Naive thymus-derived CD4-positive, alpha-beta T cell (primary cell): ENCODE measurements at regions not wholly inside any gene's neighbourhood (a gene's known extent, or its start where the extent isn't known, plus 50 kb on each side); places are given as distances from the start of the nearest gene placed in this dataset.

Experiments used
- ATAC-seq: fragments of 150-1000 bp; cut with Tn5 transposase; 2 replicates; pipeline ENCODE4 v1.10.0; 2021; ENCODE audit warnings: mild to moderate bottlenecking, moderate library complexity
- CTCF ChIA-PET: fragments of 350-600 bp; sonication (Branson Sonifier 250); formaldehyde crosslinking; loops from one replicate; lab custom pipeline; 2021; ENCODE audit warnings: antibody characterized with exemption; lab: Charles Lee
- POLR2A ChIA-PET: fragments of 350-600 bp; sonication (Branson Sonifier 250); formaldehyde crosslinking; loops from one replicate; lab custom pipeline; 2021; ENCODE audit warnings: antibody characterized with exemption, inconsistent platforms; lab: Charles Lee
- DNase-seq, 9 donors: peaks; one replicate each; pipeline versions ENCODE4 v3.0.0 to v3.0.0-alpha.2; 2020 to 2022; ENCODE audit warnings: mixed read lengths in 1 of 9
- H3K27ac ChIP-seq: one replicate; pipeline ENCODE4 v1.7.0; 2013; ENCODE audit warnings: mild to moderate bottlenecking, low read depth, low read length, moderate library complexity
- H3K27me3 ChIP-seq, 2 donors: one replicate each; pipeline ENCODE4 v1.7.0; 2013; ENCODE audit warnings: low read length in 2 of 2, mild to moderate bottlenecking in 2 of 2, moderate library complexity in 2 of 2; ENCODE audit not compliant: control insufficient read depth in 2 of 2, insufficient read depth in 2 of 2
- H3K36me3 ChIP-seq, 3 experiments: 1 replicate in 2 of 3; 2 replicates in 1 of 3; pipeline ENCODE4 v1.7.0; 2013; ENCODE audit warnings: low read length in 3 of 3, mild to moderate bottlenecking in 3 of 3, moderate library complexity in 1 of 3; ENCODE audit not compliant: insufficient read depth in 3 of 3, control insufficient read depth in 2 of 3
- H3K4me1 ChIP-seq, 2 donors: one replicate each; pipeline ENCODE4 v1.7.0; 2013; ENCODE audit warnings: low read length in 2 of 2, mild to moderate bottlenecking in 2 of 2, moderate library complexity in 1 of 2; ENCODE audit not compliant: control insufficient read depth in 2 of 2, insufficient read depth in 2 of 2
- H3K4me3 ChIP-seq: 2 replicates; pipeline ENCODE4 v1.7.0; 2013; ENCODE audit warnings: mild to moderate bottlenecking, low read length
- H3K9me3 ChIP-seq, 3 experiments: 1 replicate in 2 of 3; 2 replicates in 1 of 3; pipeline ENCODE4 v1.7.0; 2013; ENCODE audit warnings: low read length in 3 of 3; ENCODE audit not compliant: control insufficient read depth in 2 of 3
- H3K27ac Mint-ChIP-seq, 9 donors: one replicate each; pipeline ENCODE4 v1.8.0; 2020 to 2022; ENCODE audit warnings: mixed read lengths in 9 of 9, mild to moderate bottlenecking in 8 of 9, moderate library complexity in 5 of 9, inconsistent platforms in 2 of 9
- H3K27me3 Mint-ChIP-seq, 5 donors: one replicate each; pipeline ENCODE4 v1.8.0; 2021 to 2022; ENCODE audit warnings: mixed read lengths in 5 of 5, mild to moderate bottlenecking in 1 of 5
- H3K36me3 Mint-ChIP-seq, 5 donors: one replicate each; pipeline ENCODE4 v1.8.0; 2020 to 2022; ENCODE audit warnings: mixed read lengths in 5 of 5, mild to moderate bottlenecking in 3 of 5, inconsistent platforms in 1 of 5
- H3K4me1 Mint-ChIP-seq, 7 donors: one replicate each; pipeline ENCODE4 v1.8.0; 2020 to 2022; ENCODE audit warnings: mixed read lengths in 7 of 7, mild to moderate bottlenecking in 3 of 7, inconsistent platforms in 1 of 7
- H3K4me3 Mint-ChIP-seq, 10 donors: one replicate each; pipeline ENCODE4 v1.8.0; 2020 to 2022; ENCODE audit warnings: mild to moderate bottlenecking in 10 of 10, mixed read lengths in 10 of 10, moderate library complexity in 6 of 10, inconsistent platforms in 2 of 10
- H3K9me3 Mint-ChIP-seq, 11 donors: one replicate each; pipeline ENCODE4 v1.8.0; 2020 to 2022; ENCODE audit warnings: mixed read lengths in 11 of 11, mild to moderate bottlenecking in 4 of 11, inconsistent platforms in 1 of 11, moderate library complexity in 1 of 11
- intact Hi-C, 2 donors: fragments of 100-400 bp; cut with micrococcal nuclease; formaldehyde crosslinking; loops; one replicate each; pipeline ENCODE4 v1.15.1; 2023

GRCh38 chr5:27221410-27221809 lies 183.0 kb upstream of the CDH9 start:
- CTCF ChIA-PET: no interaction called here
- no peaks in the 10 kb centered on the region for H3K4me1 ChIP-seq

DNA sequence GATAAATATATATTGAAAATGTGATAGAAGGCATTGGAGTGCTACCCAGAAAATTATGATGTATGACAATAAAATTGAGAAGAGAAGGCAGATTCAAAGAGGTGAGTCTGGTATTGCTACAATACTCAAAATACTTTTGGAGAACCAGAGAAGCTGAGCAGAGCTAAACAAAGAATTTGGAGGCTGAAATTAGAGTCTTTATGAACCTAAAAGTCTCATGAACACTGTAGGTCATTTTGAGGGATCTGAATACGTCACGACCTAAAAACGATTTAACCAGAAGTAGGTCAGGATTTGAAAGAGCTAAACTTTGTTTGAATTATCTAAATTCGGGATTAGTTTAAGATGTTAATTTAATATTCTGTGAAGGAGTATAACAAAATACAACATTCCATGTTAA lies 182.4 kb upstream of the CDH9 start:
- DNase-seq (no peak), ATAC-seq (no peak)
- Mint-ChIP-seq H3K27me3 (no peaks in the 10 kb centered on the region), H3K4me1 (no peaks in the 10 kb centered on the region), H3K36me3 (peaks cover 0 to 4% (median 0%) of the 10 kb centered on the region in 5 donors), H3K9me3 (peaks cover 0 to 22% (median 7%) of the 10 kb centered on the region in 11 donors), H3K27ac (no peak overlapping the region), H3K4me3 (no peak overlapping the region)
- H3K36me3 ChIP-seq: no peaks in the 10 kb centered on the region
- ChIA-PET POLR2A (no interaction called here), CTCF (no interaction called here)
- H3K4me3 ChIP-seq: no peak overlapping the region
- intact Hi-C loops: no loop called here
- no peaks in the 10 kb centered on the region for H3K4me1 ChIP-seq
- no peaks in the 10 kb centered on the region for H3K27me3 ChIP-seq
- no peaks in the 10 kb centered on the region for H3K9me3 ChIP-seq
- H3K27ac ChIP-seq: no peak overlapping the region

More at GRCh38 chr5:27221410-27221809, 183.0 kb upstream of the CDH9 start:
- no peak overlapping the region for H3K4me3 Mint-ChIP-seq
- ATAC-seq (no peak), DNase-seq (no peak)
- Histone ChIP-seq H3K27me3 (no peaks in the 10 kb centered on the region), H3K4me3 (no peak overlapping the region), H3K36me3 (no peaks in the 10 kb centered on the region), H3K27ac (no peak overlapping the region), H3K9me3 (no peaks in the 10 kb centered on the region)
- peaks cover 0 to 4% (median 0%) of the 10 kb centered on the region in 5 donors for H3K36me3 Mint-ChIP-seq
- intact Hi-C loops: no loop called here
- H3K27ac Mint-ChIP-seq: no peak overlapping the region
- H3K9me3 Mint-ChIP-seq: peaks cover 2 to 22% (median 7%) of the 10 kb centered on the region in 11 donors
- no peaks in the 10 kb centered on the region for H3K27me3 Mint-ChIP-seq
- no peaks in the 10 kb centered on the region for H3K4me1 Mint-ChIP-seq
- POLR2A ChIA-PET: no interaction called here

DNA sequence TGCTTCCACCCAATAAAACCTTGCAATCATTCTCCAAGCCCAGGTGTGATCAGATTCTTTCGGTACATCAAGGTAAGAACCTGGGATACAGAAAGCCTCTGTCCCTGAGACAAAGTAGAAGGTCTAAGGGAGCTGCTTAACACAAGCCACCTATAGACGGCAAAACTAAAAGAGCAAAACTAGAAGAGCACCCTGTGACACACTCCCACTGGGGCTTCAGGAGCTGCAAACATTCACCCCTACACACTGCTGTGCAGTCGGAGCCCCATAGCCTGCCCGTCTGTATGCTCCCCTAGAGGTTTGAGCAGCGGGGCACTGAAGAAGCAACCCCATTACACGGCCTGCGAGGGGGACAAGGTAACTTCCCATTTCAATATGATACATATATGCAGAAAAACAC lies 179.6 kb upstream of the CDH9 start:
- no peak overlapping the region for H3K4me3 ChIP-seq
- H3K27me3 ChIP-seq: no peaks in the 10 kb centered on the region
- DNase-seq (no peak), ATAC-seq (no peak)
- Mint-ChIP-seq H3K27ac (no peak overlapping the region), H3K27me3 (no peaks in the 10 kb centered on the region), H3K4me1 (no peaks in the 10 kb centered on the region), H3K36me3 (peaks cover 0 to 4% (median 0%) of the 10 kb centered on the region in 5 donors), H3K9me3 (peaks cover 3 to 23% (median 7%) of the 10 kb centered on the region in 11 donors), H3K4me3 (no peak overlapping the region)
- ChIA-PET CTCF (no interaction called here), POLR2A (no interaction called here)
- intact Hi-C loops: no loop called here
- H3K4me1 ChIP-seq: no peaks in the 10 kb centered on the region
- no peaks in the 10 kb centered on the region for H3K9me3 ChIP-seq
- H3K36me3 ChIP-seq: no peaks in the 10 kb centered on the region
- no peak overlapping the region for H3K27ac ChIP-seq

- peaks cover 0 to 4% (median 0%) of the 10 kb centered on the region in 5 donors for H3K36me3 Mint-ChIP-seq
- no peak for DNase-seq
- no peaks in the 10 kb centered on the region for H3K27me3 Mint-ChIP-seq
- no peak for ATAC-seq
- H3K9me3 Mint-ChIP-seq: peaks cover 3 to 26% (median 7%) of the 10 kb centered on the region in 11 donors
- no peak overlapping the region for H3K27ac ChIP-seq
- H3K4me1 ChIP-seq: no peaks in the 10 kb centered on the region
- ChIA-PET CTCF (no interaction called here), POLR2A (no interaction called here)
- no peaks in the 10 kb centered on the region for H3K27me3 ChIP-seq
- H3K4me3 Mint-ChIP-seq: no peak overlapping the region
- no peaks in the 10 kb centered on the region for H3K4me1 Mint-ChIP-seq
- no peak overlapping the region for H3K27ac Mint-ChIP-seq
- no peak overlapping the region for H3K4me3 ChIP-seq
- H3K9me3 ChIP-seq: no peaks in the 10 kb centered on the region
- H3K36me3 ChIP-seq: no peaks in the 10 kb centered on the region
- intact Hi-C loops: no loop called here
Observed at GRCh38 chr5:27217155-27217956, 179.0 kb upstream of the CDH9 start.

- no peak for DNase-seq
- Mint-ChIP-seq H3K36me3 (peaks cover 0 to 4% (median 0%) of the 10 kb centered on the region in 5 donors), H3K27ac (no peak overlapping the region), H3K27me3 (no peaks in the 10 kb centered on the region), H3K4me3 (no peak overlapping the region), H3K4me1 (no peaks in the 10 kb centered on the region), H3K9me3 (peaks cover 3 to 26% (median 7%) of the 10 kb centered on the region in 11 donors)
- intact Hi-C loops: no loop called here
- no peaks in the 10 kb centered on the region for H3K4me1 ChIP-seq
- H3K4me3 ChIP-seq: no peak overlapping the region
- H3K36me3 ChIP-seq: no peaks in the 10 kb centered on the region
- no peak for ATAC-seq
- CTCF ChIA-PET: no interaction called here
- H3K27ac ChIP-seq: no peak overlapping the region
- POLR2A ChIA-PET: no interaction called here
- no peaks in the 10 kb centered on the region for H3K9me3 ChIP-seq
- no peaks in the 10 kb centered on the region for H3K27me3 ChIP-seq
Observed at GRCh38 chr5:27216367-27216950, 178.1 kb upstream of the CDH9 start.

DNA sequence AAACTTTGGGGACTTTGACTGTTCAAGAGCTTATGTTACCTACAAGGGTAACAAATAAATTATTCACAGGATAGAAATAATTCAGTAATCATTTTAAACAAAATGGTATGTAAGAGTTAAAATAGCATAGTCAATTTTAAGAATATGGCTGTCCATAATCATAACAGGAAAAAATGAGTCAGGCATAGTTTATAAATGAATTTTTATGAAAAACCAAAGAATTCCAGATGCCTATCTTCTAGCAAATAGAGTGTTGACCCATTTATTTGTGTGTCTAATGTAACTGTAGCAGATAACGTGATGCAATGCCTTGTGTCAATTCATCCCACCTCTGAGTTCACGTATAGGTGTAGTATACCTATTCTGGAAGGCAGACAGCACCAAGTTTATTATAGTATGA lies 169.7 kb upstream of the CDH9 start:
- ATAC-seq (no peak), DNase-seq (no peak)
- Histone ChIP-seq H3K27ac (no peak overlapping the region), H3K4me1 (no peaks in the 10 kb centered on the region), H3K27me3 (no peaks in the 10 kb centered on the region), H3K9me3 (peaks cover 0 to 6% (median 0%) of the 10 kb centered on the region in 3 experiments), H3K4me3 (no peak overlapping the region), H3K36me3 (no peaks in the 10 kb centered on the region)
- Mint-ChIP-seq H3K4me3 (no peak overlapping the region), H3K9me3 (peaks cover 4 to 38% (median 18%) of the 10 kb centered on the region in 11 donors), H3K4me1 (no peaks in the 10 kb centered on the region), H3K27ac (no peak overlapping the region), H3K27me3 (no peaks in the 10 kb centered on the region), H3K36me3 (no peaks in the 10 kb centered on the region)
- intact Hi-C loops: no loop called here
- ChIA-PET CTCF (no interaction called here), POLR2A (no interaction called here)
